Liver (tissue), 8 donors: ENCODE measurements at regions not wholly inside any gene's neighbourhood (a gene's known extent, or its start where the extent isn't known, plus 50 kb on each side); places are given as distances from the start of the nearest gene placed in this dataset.

Experiments
- DNase-seq: peaks from one replicate; pipeline ENCODE4 v3.0.0-alpha.2; 2017; ENCODE audit warnings: low spot score
- H3K27ac ChIP-seq, 2 donors: one replicate each; pipeline ENCODE4 v1.7.0; 2013; ENCODE audit warnings: inconsistent platforms in 2 of 2, low read length in 2 of 2, control low read depth in 1 of 2, low read depth in 1 of 2, mild to moderate bottlenecking in 1 of 2
- H3K27me3 ChIP-seq, 4 donors: one replicate each; pipeline versions ENCODE4 v1.6.1 to v1.7.0; 2013; ENCODE audit warnings: low read length in 3 of 4, inconsistent platforms in 1 of 4, mild to moderate bottlenecking in 1 of 4, moderate library complexity in 1 of 4; ENCODE audit not compliant: control insufficient read depth in 4 of 4, insufficient read depth in 4 of 4
- H3K36me3 ChIP-seq, 4 donors: one replicate each; pipeline versions ENCODE4 v1.6.1 to v1.7.0; 2013; ENCODE audit warnings: low read length in 3 of 4, mild to moderate bottlenecking in 3 of 4, low read depth in 1 of 4, moderate library complexity in 1 of 4; ENCODE audit not compliant: control insufficient read depth in 4 of 4, insufficient read depth in 3 of 4
- H3K4me1 ChIP-seq, 4 donors: one replicate each; pipeline versions ENCODE4 v1.6.1 to v1.7.0; 2013; ENCODE audit warnings: low read length in 3 of 4, mild to moderate bottlenecking in 3 of 4, moderate library complexity in 1 of 4; ENCODE audit not compliant: control insufficient read depth in 4 of 4, insufficient read depth in 4 of 4
- H3K4me3 ChIP-seq, 3 donors: one replicate each; pipeline versions ENCODE4 v1.6.1 to v1.7.0; 2013; ENCODE audit warnings: low read length in 3 of 3, control low read depth in 1 of 3, low read depth in 1 of 3, mild to moderate bottlenecking in 1 of 3
- H3K9ac ChIP-seq, 2 donors: one replicate each; pipeline ENCODE4 v1.7.0; 2013; ENCODE audit warnings: low read length in 2 of 2, mild to moderate bottlenecking in 2 of 2, moderate library complexity in 2 of 2, control low read depth in 1 of 2, low read depth in 1 of 2
- H3K9me3 ChIP-seq, 4 donors: one replicate each; pipeline versions ENCODE4 v1.6.1 to v1.7.0; 2013; ENCODE audit warnings: low read length in 3 of 4; ENCODE audit not compliant: control insufficient read depth in 4 of 4
- ATF3 ChIP-seq: IDR thresholded peaks from 2 replicates; pipeline ENCODE4 v1.6.1; 2016; ENCODE audit warnings: antibody characterized with exemption
- CTCF ChIP-seq: fragments of 150-350 bp; IDR thresholded peaks from 2 replicates; pipeline ENCODE4 v1.5.1; 2017; ENCODE audit warnings: improper control_type of control experiment, low read depth, low read length; ENCODE audit not compliant: missing input control
- EGR1 ChIP-seq, 2 donors: IDR thresholded peaks; 2 replicates each; pipeline ENCODE4 v1.6.1; 2016 to 2018; ENCODE audit warnings: antibody characterized with exemption in 2 of 2, low read depth in 2 of 2
- FOXA1 ChIP-seq: IDR thresholded peaks from 2 replicates; pipeline ENCODE4 v1.6.1; 2016; ENCODE audit warnings: antibody characterized with exemption
- FOXA2 ChIP-seq: IDR thresholded peaks from 2 replicates; pipeline ENCODE4 v1.6.1; 2016; ENCODE audit warnings: antibody characterized with exemption
- GABPA ChIP-seq, 2 donors: IDR thresholded peaks in 1 of 2; conservative IDR thresholded peaks in 1 of 2; 2 replicates each; pipeline ENCODE4 v1.6.1; 2016; ENCODE audit warnings: antibody characterized with exemption in 2 of 2, mild to moderate bottlenecking in 1 of 2, moderate library complexity in 1 of 2
- HNF4A ChIP-seq, 2 donors: conservative IDR thresholded peaks; 2 replicates each; pipeline ENCODE4 v1.6.1; 2016; ENCODE audit warnings: antibody characterized with exemption in 2 of 2, mild to moderate bottlenecking in 2 of 2
- HNF4G ChIP-seq: IDR thresholded peaks from 2 replicates; pipeline ENCODE4 v1.6.1; 2016; ENCODE audit warnings: antibody characterized with exemption
- JUND ChIP-seq, 2 donors: IDR thresholded peaks; 2 replicates each; pipeline ENCODE4 v1.6.1; 2016; ENCODE audit warnings: antibody characterized with exemption in 2 of 2
- MAX ChIP-seq: IDR thresholded peaks from 2 replicates; pipeline ENCODE4 v1.6.1; 2016; ENCODE audit warnings: antibody characterized with exemption
- NR2F2 ChIP-seq: IDR thresholded peaks from 2 replicates; pipeline ENCODE4 v1.6.1; 2016; ENCODE audit warnings: antibody characterized with exemption
- RAD21 ChIP-seq, 2 donors: IDR thresholded peaks; 2 replicates each; pipeline ENCODE4 v1.6.1; 2016; ENCODE audit warnings: antibody characterized with exemption in 2 of 2, mild to moderate bottlenecking in 2 of 2
- REST ChIP-seq: IDR thresholded peaks from 2 replicates; pipeline ENCODE4 v1.6.1; 2016; ENCODE audit warnings: antibody characterized with exemption, mild to moderate bottlenecking
- RXRA ChIP-seq, 2 donors: IDR thresholded peaks; 2 replicates each; pipeline ENCODE4 v1.6.1; 2017 to 2018; ENCODE audit warnings: antibody characterized with exemption in 2 of 2, mild to moderate bottlenecking in 1 of 2
- SP1 ChIP-seq: IDR thresholded peaks from 2 replicates; pipeline ENCODE4 v1.6.1; 2018; ENCODE audit warnings: antibody characterized with exemption, mild to moderate bottlenecking
- TAF1 ChIP-seq: conservative IDR thresholded peaks from 2 replicates; pipeline ENCODE4 v1.6.1; 2016; ENCODE audit warnings: antibody characterized with exemption, mild to moderate bottlenecking
- YY1 ChIP-seq: IDR thresholded peaks from 2 replicates; pipeline ENCODE4 v1.6.1; 2016; ENCODE audit warnings: antibody characterized with exemption, mild to moderate bottlenecking
- ZBTB33 ChIP-seq: IDR thresholded peaks from 2 replicates; pipeline ENCODE4 v1.6.1; 2016; ENCODE audit warnings: antibody characterized with exemption
- WGBS: extraction: QIAGEN DNeasy Blood & Tissue Kit; methylation state at CpG from one replicate; pipeline ENCODE4 v1.1.7; 2013; 5-methylcytosine and 5-hydroxymethylcytosine counted together
- donor health status: healthy.
- donor health status: healthy.
- donor health status: healthy.
- donor health status: healthy.
- donor health status: healthy.

- Histone ChIP-seq H3K9me3 (no peaks in the 10 kb centered on the region), H3K27me3 (no peaks in the 10 kb centered on the region), H3K4me3 (no peak overlapping the region), H3K36me3 (no peaks in the 10 kb centered on the region), H3K9ac (no peak overlapping the region), H3K4me1 (no peaks in the 10 kb centered on the region), H3K27ac (no peak overlapping the region)
- DNase-seq, result no peak
- 92% methylated on average over 6 of the region's 6 CpGs for WGBS
- TF ChIP-seq EGR1 (IDR thresholded peaks at IDR 0.05; ENCODE audit: low read depth in 2 of 2) (no peak), YY1 (no peak), TAF1 (no peak), HNF4A (conservative IDR thresholded peaks at IDR 0.05) (no peak), ATF3 (no peak), MAX (no peak), JUND (IDR thresholded peaks at IDR 0.05) (no peak), GABPA (IDR thresholded peaks at IDR 0.05 in 1 of 2, conservative IDR thresholded peaks at IDR 0.05 in 1 of 2) (no peak), REST (no peak), SP1 (no peak), FOXA1 (no peak), FOXA2 (no peak), RXRA (IDR thresholded peaks at IDR 0.05) (no peak), ZBTB33 (no peak), CTCF (no peak)
Observed at GRCh38 chr16:79792076-79792475, 191.5 kb upstream of the MAF start.

GRCh38 chr16:79790854-79791253, 190.3 kb upstream of the MAF start:
- Histone ChIP-seq H3K9ac (no peak overlapping the region), H3K9me3 (no peaks in the 10 kb centered on the region), H3K36me3 (no peaks in the 10 kb centered on the region), H3K27ac (no peak overlapping the region), H3K27me3 (no peaks in the 10 kb centered on the region), H3K4me3 (no peak overlapping the region), H3K4me1 (no peaks in the 10 kb centered on the region)
- WGBS, result 85% methylated on average over 6 of the region's 6 CpGs
- DNase-seq, result no peak
- TF ChIP-seq CTCF (no peak), FOXA2 (no peak), GABPA (IDR thresholded peaks at IDR 0.05 in 1 of 2, conservative IDR thresholded peaks at IDR 0.05 in 1 of 2) (no peak), HNF4G (no peak), NR2F2 (no peak), FOXA1 (no peak), RAD21 (IDR thresholded peaks at IDR 0.05) (no peak), RXRA (IDR thresholded peaks at IDR 0.05) (no peak), JUND (IDR thresholded peaks at IDR 0.05) (no peak), HNF4A (conservative IDR thresholded peaks at IDR 0.05) (no peak), ATF3 (no peak), SP1 (no peak), YY1 (no peak), ZBTB33 (no peak)
